Limb (tissue), 2 donors: ENCODE measurements at regions not wholly inside any gene's neighbourhood (a gene's known extent, or its start where the extent isn't known, plus 50 kb on each side); places are given as distances from the start of the nearest gene placed in this dataset.
A peak's percentile ranks its signal among the peaks of the same experiment; 100 is the strongest.
"Not testable (repeated sequence)": the region's sequence is repeated elsewhere in the genome, so short reads cannot be mapped to it uniquely, and the experiment has no call there.

ENCODE experiments used
- DNase-seq, 2 donors: peaks; one replicate each; pipeline ENCODE4 v3.0.0-alpha.2; 2016; ENCODE audit errors: extremely low spot score in 2 of 2

GRCh38 chr6:28657769-28658465 lies 132.2 kb downstream of the GPX5 start:
- DNase-seq: peak; percentile 73 to 79

- DNase-seq: peak; percentile 39 to 58
Observed at GRCh38 chr6:28658475-28659249, 133.0 kb downstream of the GPX5 start.

GRCh38 chr6:28659250-28659566 lies 133.5 kb downstream of the GPX5 start:
- DNase-seq: no peak

- DNase-seq: no peak
Observed at GRCh38 chr6:28661097-28661713, 135.5 kb downstream of the GPX5 start.

GRCh38 chr6:28664870-28665396 lies 139.3 kb downstream of the GPX5 start:
- no peak for DNase-seq

- DNase-seq: no peak
Observed at GRCh38 chr6:28673417-28673786, 147.7 kb downstream of the GPX5 start.

GRCh38 chr6:28673787-28674671 lies 148.3 kb downstream of the GPX5 start:
- peak; percentile 62 to 82 for DNase-seq

- no peak for DNase-seq
Observed at GRCh38 chr6:28675600-28675999, 149.9 kb downstream of the GPX5 start.

- no peak for DNase-seq
Observed at GRCh38 chr6:28682542-28682941, 156.9 kb downstream of the GPX5 start.

GRCh38 chr6:28682956-28683685 lies 157.4 kb downstream of the GPX5 start:
- not testable (repeated sequence) for DNase-seq

GRCh38 chr6:28683945-28684538 lies 158.4 kb downstream of the GPX5 start:
- DNase-seq: peak in 1 of 2 donors; percentile 60

- not testable (repeated sequence) for DNase-seq
Observed at GRCh38 chr6:28685960-28686359, 160.3 kb downstream of the GPX5 start.

- DNase-seq: peak; percentile 47 to 67
Observed at GRCh38 chr6:28686446-28687027, 160.9 kb downstream of the GPX5 start.

GRCh38 chr6:28687309-28687981 lies 161.8 kb downstream of the GPX5 start:
- not testable (repeated sequence) for DNase-seq

GRCh38 chr6:28691991-28692390 lies 166.3 kb downstream of the GPX5 start:
- not testable (repeated sequence) for DNase-seq

- DNase-seq: no peak
Observed at GRCh38 chr6:28693033-28693750, 167.5 kb downstream of the GPX5 start.

- DNase-seq: no peak
Observed at GRCh38 chr6:28693751-28694443, 168.2 kb downstream of the GPX5 start.

GRCh38 chr6:28695715-28696114 lies 170.0 kb downstream of the GPX5 start:
- DNase-seq: no peak
